MM.1S (cell line): ENCODE measurements at regions not wholly inside any gene's neighbourhood (a gene's known extent, or its start where the extent isn't known, plus 50 kb on each side); places are given as distances from the start of the nearest gene placed in this dataset.

Source experiments
- DNase-seq: peaks from one replicate; pipeline ENCODE4 v3.0.0-alpha.2; 2015
- H2AFZ ChIP-seq: fragments of 300-600 bp; sonication (generic); 2 replicates; pipeline ENCODE4 v1.6.0; 2016; ENCODE audit warnings: antibody characterized with exemption, low read length
- H3F3A ChIP-seq: fragments of 300-600 bp; sonication (generic); 2 replicates; pipeline ENCODE4 v1.6.1; 2016; ENCODE audit warnings: mild to moderate bottlenecking, antibody characterized with exemption, low read length, moderate library complexity, mixed read lengths; ENCODE audit not compliant: insufficient read depth
- H3K27ac ChIP-seq: fragments of 300-600 bp; sonication (generic); 2 replicates; pipeline ENCODE4 v1.5.1; 2016; ENCODE audit warnings: mild to moderate bottlenecking, low read length
- H3K27me3 ChIP-seq: fragments of 300-600 bp; sonication (generic); replicated peaks from 2 replicates; pipeline ENCODE4 v1.6.0; 2016; ENCODE audit warnings: low read length; ENCODE audit not compliant: insufficient read depth
- H3K36me3 ChIP-seq: fragments of 300-600 bp; sonication (generic); replicated peaks from 2 replicates; pipeline ENCODE4 v1.6.1; 2016; ENCODE audit warnings: mild to moderate bottlenecking, low read length, mixed read lengths; ENCODE audit not compliant: insufficient read depth
- H3K4me1 ChIP-seq: fragments of 300-600 bp; sonication (generic); 2 replicates; pipeline ENCODE4 v1.6.1; 2016; ENCODE audit warnings: low read length, mixed read lengths
- H3K4me2 ChIP-seq: fragments of 300-600 bp; sonication (generic); 2 replicates; pipeline ENCODE4 v1.6.0; 2016; ENCODE audit warnings: low read depth, low read length
- H3K4me3 ChIP-seq: fragments of 300-600 bp; sonication (generic); 2 replicates; pipeline ENCODE4 v1.5.1; 2016; ENCODE audit warnings: low read length, mixed read lengths
- H3K79me2 ChIP-seq: fragments of 300-600 bp; sonication (generic); 2 replicates; pipeline ENCODE4 v1.6.1; 2016; ENCODE audit warnings: mixed run types, low read length, mixed read lengths
- H3K9ac ChIP-seq: fragments of 300-600 bp; sonication (generic); 2 replicates; pipeline ENCODE4 v1.6.1; 2016; ENCODE audit warnings: low read length, mixed read lengths
- H3K9me2 ChIP-seq: fragments of 300-600 bp; sonication (generic); replicated peaks from 2 replicates; pipeline ENCODE4 v1.6.1; 2016; ENCODE audit warnings: mild to moderate bottlenecking, low read length, mixed read lengths; ENCODE audit not compliant: insufficient read depth
- H3K9me3 ChIP-seq: fragments of 300-600 bp; sonication (generic); replicated peaks from 2 replicates; pipeline ENCODE4 v1.6.1; 2016; ENCODE audit warnings: mild to moderate bottlenecking, low read length, mixed read lengths; ENCODE audit not compliant: insufficient read depth
- H4K20me1 ChIP-seq: fragments of 300-600 bp; sonication (generic); 2 replicates; pipeline ENCODE4 v1.6.1; 2016; ENCODE audit warnings: mild to moderate bottlenecking, low read length, moderate library complexity, mixed read lengths; ENCODE audit not compliant: insufficient read depth
- CTCF ChIP-seq: fragments of 300-600 bp; sonication (generic); IDR thresholded peaks from 2 replicates; pipeline ENCODE4 v1.5.1; 2016; ENCODE audit warnings: antibody characterized with exemption, low read length, mixed read lengths
- EZH2 ChIP-seq: fragments of 300-600 bp; sonication (generic); optimal IDR thresholded peaks from 2 replicates; pipeline ENCODE3; 2017; ENCODE audit warnings: low read depth, mild to moderate bottlenecking, antibody characterized with exemption, low read length, mixed read lengths
- EZH2phosphoT487 ChIP-seq: fragments of 300-600 bp; sonication (generic); IDR thresholded peaks from 2 replicates; pipeline ENCODE4 v1.6.1; 2018; ENCODE audit warnings: antibody characterized with exemption, low read length

- no peaks in the 10 kb centered on the region for H3K79me2 ChIP-seq
- no peaks in the 10 kb centered on the region for H3K4me1 ChIP-seq
- H3K36me3 ChIP-seq: no peaks in the 10 kb centered on the region
- H3F3A ChIP-seq: no peaks in the 10 kb centered on the region
- no peak for DNase-seq
- no peak overlapping the region for H3K27ac ChIP-seq
- H3K9ac ChIP-seq: no peak overlapping the region
- H3K27me3 ChIP-seq: no peaks in the 10 kb centered on the region
- TF ChIP-seq EZH2 (no peak), CTCF (no peak), EZH2phosphoT487 (no peak)
- H3K9me3 ChIP-seq: no peaks in the 10 kb centered on the region
- no peaks in the 10 kb centered on the region for H3K9me2 ChIP-seq
- H3K4me2 ChIP-seq: no peak overlapping the region
- no peak overlapping the region for H2AFZ ChIP-seq
- H4K20me1 ChIP-seq: no peaks in the 10 kb centered on the region
- no peak overlapping the region for H3K4me3 ChIP-seq
Measured at GRCh38 chr7:85823396-85824080, 636.7 kb upstream of the SEMA3D start.

GRCh38 chr7:85821926-85822325, 635.1 kb upstream of the SEMA3D start:
- H3K9me3 ChIP-seq: no peaks in the 10 kb centered on the region
- H3K4me3 ChIP-seq: no peak overlapping the region
- no peaks in the 10 kb centered on the region for H3K9me2 ChIP-seq
- H3K4me1 ChIP-seq: no peaks in the 10 kb centered on the region
- H4K20me1 ChIP-seq: no peaks in the 10 kb centered on the region
- H3K36me3 ChIP-seq: no peaks in the 10 kb centered on the region
- no peak overlapping the region for H3K4me2 ChIP-seq
- no peaks in the 10 kb centered on the region for H3F3A ChIP-seq
- H3K79me2 ChIP-seq: no peaks in the 10 kb centered on the region
- H3K27me3 ChIP-seq: no peaks in the 10 kb centered on the region
- no peak for DNase-seq
- TF ChIP-seq EZH2 (no peak), EZH2phosphoT487 (no peak), CTCF (no peak)
- H3K27ac ChIP-seq: no peak overlapping the region
- no peak overlapping the region for H3K9ac ChIP-seq
- H2AFZ ChIP-seq: no peak overlapping the region

GRCh38 chr7:85820702-85821443, 634.0 kb upstream of the SEMA3D start:
- Histone ChIP-seq H3K79me2 (no peaks in the 10 kb centered on the region), H3K4me2 (no peak overlapping the region), H4K20me1 (no peaks in the 10 kb centered on the region), H3K9me3 (no peaks in the 10 kb centered on the region), H3K36me3 (no peaks in the 10 kb centered on the region), H3K9ac (no peak overlapping the region), H3K9me2 (no peaks in the 10 kb centered on the region), H3F3A (no peaks in the 10 kb centered on the region), H2AFZ (no peak overlapping the region), H3K4me3 (no peak overlapping the region), H3K4me1 (no peaks in the 10 kb centered on the region), H3K27me3 (no peaks in the 10 kb centered on the region), H3K27ac (no peak overlapping the region)
- TF ChIP-seq CTCF: no peak
- TF ChIP-seq EZH2: no peak
- TF ChIP-seq EZH2phosphoT487: no peak
- DNase-seq: no peak
